SK-N-SH treated with all-trans-retinoic acid at 6 μM for 48 hours (cell line): ENCODE measurements at regions not wholly inside any gene's neighbourhood (a gene's known extent, or its start where the extent isn't known, plus 50 kb on each side); places are given as distances from the start of the nearest gene placed in this dataset.

Experiments
- CREB5 ChIP-seq: fragments of 250-450 bp; sonication (Bioruptor Pico); IDR thresholded peaks from 2 replicates; pipeline ENCODE4 v1.5.1; 2020; ENCODE audit warnings: low read depth, mild to moderate bottlenecking, moderate library complexity
- CSDC2 ChIP-seq: fragments of 250-450 bp; sonication (Bioruptor Pico); IDR thresholded peaks from 2 replicates; pipeline ENCODE4 v1.5.0; 2020; ENCODE audit warnings: mild to moderate bottlenecking, moderate library complexity
- ISL1 ChIP-seq: fragments of 250-450 bp; sonication (Bioruptor Pico); IDR thresholded peaks from 2 replicates; pipeline ENCODE4 v2.1.2; 2022; ENCODE audit warnings: mild to moderate bottlenecking, moderate library complexity
- OSR1 ChIP-seq: fragments of 250-450 bp; sonication (Bioruptor Pico); IDR thresholded peaks from 2 replicates; pipeline ENCODE4 v1.8.0; 2022; ENCODE audit warnings: moderate library complexity, mild to moderate bottlenecking, inconsistent platforms

GRCh38 chr2:23157812-23158211 is 227.2 kb upstream of the KLHL29 start:
- TF ChIP-seq OSR1 (CRISPR knock-in tag) (no peak), CREB5 (CRISPR knock-in tag) (no peak), CSDC2 (no peak), ISL1 (no peak)
